OCI-LY3 (cell line): ENCODE measurements at regions not wholly inside any gene's neighbourhood (a gene's known extent, or its start where the extent isn't known, plus 50 kb on each side); places are given as distances from the start of the nearest gene placed in this dataset.

Experiments used
- H2AFZ ChIP-seq: fragments of 200-600, 300-600 bp; shearing (Covaris generic); 2 replicates; pipeline ENCODE4 v1.6.0; 2014; ENCODE audit warnings: antibody characterized with exemption, low read depth, low read length
- H3K27ac ChIP-seq: fragments of 200-600, 300-600 bp; sonication (generic); 2 replicates; pipeline ENCODE4 v1.5.1; 2014; ENCODE audit warnings: mild to moderate bottlenecking, low read length, moderate library complexity, mixed read lengths
- H3K27me3 ChIP-seq: fragments of 200-600, 300-600 bp; sonication (generic); 2 replicates; pipeline ENCODE4 v1.6.1; 2014; ENCODE audit warnings: low read depth, low read length, mixed read lengths
- H3K36me3 ChIP-seq: fragments of 200-600, 300-600 bp; sonication (generic); replicated peaks from 2 replicates; pipeline ENCODE3; 2014; ENCODE audit warnings: low read depth, low read length, mixed read lengths
- H3K4me1 ChIP-seq: fragments of 300-600, 200-600 bp; sonication (generic); 2 replicates; pipeline ENCODE4 v1.6.1; 2014; ENCODE audit warnings: low read length, mixed read lengths
- H3K4me2 ChIP-seq: fragments of 200-600, 300-600 bp; sonication (generic); 2 replicates; pipeline ENCODE4 v1.6.1; 2014; ENCODE audit warnings: low read length, mixed read lengths
- H3K4me3 ChIP-seq: fragments of 300-600, 200-600 bp; sonication (generic); 2 replicates; pipeline ENCODE4 v1.5.1; 2014; ENCODE audit warnings: antibody characterized with exemption, mild to moderate bottlenecking, low read length, moderate library complexity
- H3K79me2 ChIP-seq: fragments of 300-600, 200-600 bp; shearing (Covaris generic); 2 replicates; pipeline ENCODE4 v1.6.1; 2014; ENCODE audit warnings: mild to moderate bottlenecking, low read length, mixed read lengths
- H3K9ac ChIP-seq: fragments of 300-600, 200-600 bp; shearing (Covaris generic); 2 replicates; pipeline ENCODE4 v1.6.0; 2014; ENCODE audit warnings: mild to moderate bottlenecking, low read length, moderate library complexity
- H3K9me3 ChIP-seq: fragments of 200-600, 300-600 bp; shearing (Covaris generic); 2 replicates; pipeline ENCODE4 v1.6.1; 2014; ENCODE audit warnings: low read length, mixed read lengths; ENCODE audit not compliant: insufficient read depth
- H4K20me1 ChIP-seq: fragments of 200-600, 300-600 bp; sonication (generic); 2 replicates; pipeline ENCODE4 v1.6.1; 2016; ENCODE audit warnings: low read length, mixed read lengths; ENCODE audit not compliant: insufficient read depth
- CTCF ChIP-seq: fragments of 200-600, 300-600 bp; sonication (generic); IDR thresholded peaks from 2 replicates; pipeline ENCODE4 v1.5.1; 2014; ENCODE audit warnings: antibody characterized with exemption, low read length, low read depth
- EZH2phosphoT487 ChIP-seq: fragments of 200-600 bp; shearing (Covaris generic); IDR thresholded peaks from 2 replicates; pipeline ENCODE4 v1.6.1; 2018; ENCODE audit warnings: antibody characterized with exemption, mixed run types, low read depth

GRCh38 chr1:5464366-5464765 is 527.9 kb downstream of the NPHP4 start:
- no peaks in the 10 kb centered on the region for H4K20me1 ChIP-seq
- H3K4me3 ChIP-seq: no peak overlapping the region
- H3K27ac ChIP-seq: no peak overlapping the region
- H2AFZ ChIP-seq: no peak overlapping the region
- no peaks in the 10 kb centered on the region for H3K4me1 ChIP-seq
- H3K9ac ChIP-seq: no peak overlapping the region
- no peaks in the 10 kb centered on the region for H3K9me3 ChIP-seq
- H3K36me3 ChIP-seq: no peaks in the 10 kb centered on the region
- TF ChIP-seq CTCF (no peak), EZH2phosphoT487 (no peak)
- no peaks in the 10 kb centered on the region for H3K27me3 ChIP-seq
- no peaks in the 10 kb centered on the region for H3K79me2 ChIP-seq
- H3K4me2 ChIP-seq: no peak overlapping the region

- no peaks in the 10 kb centered on the region for H3K4me1 ChIP-seq
- no peak overlapping the region for H3K27ac ChIP-seq
- no peaks in the 10 kb centered on the region for H3K79me2 ChIP-seq
- no peaks in the 10 kb centered on the region for H3K9me3 ChIP-seq
- no peak overlapping the region for H2AFZ ChIP-seq
- no peak overlapping the region for H3K4me3 ChIP-seq
- H3K9ac ChIP-seq: no peak overlapping the region
- no peaks in the 10 kb centered on the region for H3K27me3 ChIP-seq
- no peak overlapping the region for H3K4me2 ChIP-seq
- TF ChIP-seq CTCF: no peak
- no peak for TF ChIP-seq EZH2phosphoT487
- no peaks in the 10 kb centered on the region for H3K36me3 ChIP-seq
- no peaks in the 10 kb centered on the region for H4K20me1 ChIP-seq
These were observed 531.3 kb downstream of the NPHP4 start for GRCh38 chr1:5460974-5461373.

GRCh38 chr1:5459839-5460610 is 532.2 kb downstream of the NPHP4 start:
- TF ChIP-seq CTCF (no peak), EZH2phosphoT487 (no peak)
- no peak overlapping the region for H3K27ac ChIP-seq

GRCh38 chr1:5458248-5458647 is 534.0 kb downstream of the NPHP4 start:
- Histone ChIP-seq H2AFZ (no peak overlapping the region), H3K4me2 (no peak overlapping the region), H3K9ac (no peak overlapping the region), H3K27me3 (no peaks in the 10 kb centered on the region), H3K36me3 (no peaks in the 10 kb centered on the region), H3K9me3 (no peaks in the 10 kb centered on the region), H3K79me2 (no peaks in the 10 kb centered on the region), H3K27ac (no peak overlapping the region), H3K4me3 (no peak overlapping the region), H3K4me1 (no peaks in the 10 kb centered on the region), H4K20me1 (no peaks in the 10 kb centered on the region)
- TF ChIP-seq CTCF (no peak), EZH2phosphoT487 (no peak)

More at GRCh38 chr1:5459839-5460610, 532.2 kb downstream of the NPHP4 start:
- no peaks in the 10 kb centered on the region for H3K79me2 ChIP-seq
- no peak overlapping the region for H3K4me2 ChIP-seq
- no peak overlapping the region for H2AFZ ChIP-seq
- H3K4me3 ChIP-seq: no peak overlapping the region
- no peaks in the 10 kb centered on the region for H3K36me3 ChIP-seq
- no peaks in the 10 kb centered on the region for H3K4me1 ChIP-seq
- H3K9me3 ChIP-seq: no peaks in the 10 kb centered on the region
- no peaks in the 10 kb centered on the region for H4K20me1 ChIP-seq
- H3K9ac ChIP-seq: no peak overlapping the region
- no peaks in the 10 kb centered on the region for H3K27me3 ChIP-seq
